ENCODE measurements at regions not wholly inside any gene's neighbourhood (a gene's known extent, or its start where the extent isn't known, plus 50 kb on each side); places are given as distances from the start of the nearest gene placed in this dataset.

DNA sequence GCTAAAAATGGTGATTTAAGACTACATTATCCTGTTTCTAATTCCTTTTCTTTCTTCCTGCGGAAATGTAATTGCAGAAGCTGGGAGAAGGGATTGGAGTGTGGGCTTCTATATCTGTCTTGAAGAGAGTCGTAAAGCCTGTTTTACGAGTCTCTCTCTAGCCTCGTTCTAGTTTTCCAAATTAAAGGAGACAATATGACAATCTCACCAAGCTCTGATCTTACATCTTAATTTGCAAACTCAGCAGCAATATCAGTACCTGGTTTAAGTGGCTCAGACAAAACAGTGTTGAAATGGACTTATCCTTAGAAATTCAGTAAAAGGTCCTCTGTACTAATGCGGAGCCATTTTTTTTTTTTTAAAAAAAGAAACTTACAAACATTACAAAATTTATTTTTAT is 349.5 kb upstream of the HAND2 start:
- intact Hi-C loops (cut with DNase I) = no loop called here
- DNase-seq (ENCODE audit: low spot score in 2 of 2) = no peak
- no peaks in the 10 kb centered on the region for H3K4me1 ChIP-seq
- H3K27ac ChIP-seq = no peak overlapping the region
- H3K27me3 ChIP-seq = no peaks in the 10 kb centered on the region
- no peak overlapping the region for H3K4me3 ChIP-seq
- TF ChIP-seq, protein P1, sequence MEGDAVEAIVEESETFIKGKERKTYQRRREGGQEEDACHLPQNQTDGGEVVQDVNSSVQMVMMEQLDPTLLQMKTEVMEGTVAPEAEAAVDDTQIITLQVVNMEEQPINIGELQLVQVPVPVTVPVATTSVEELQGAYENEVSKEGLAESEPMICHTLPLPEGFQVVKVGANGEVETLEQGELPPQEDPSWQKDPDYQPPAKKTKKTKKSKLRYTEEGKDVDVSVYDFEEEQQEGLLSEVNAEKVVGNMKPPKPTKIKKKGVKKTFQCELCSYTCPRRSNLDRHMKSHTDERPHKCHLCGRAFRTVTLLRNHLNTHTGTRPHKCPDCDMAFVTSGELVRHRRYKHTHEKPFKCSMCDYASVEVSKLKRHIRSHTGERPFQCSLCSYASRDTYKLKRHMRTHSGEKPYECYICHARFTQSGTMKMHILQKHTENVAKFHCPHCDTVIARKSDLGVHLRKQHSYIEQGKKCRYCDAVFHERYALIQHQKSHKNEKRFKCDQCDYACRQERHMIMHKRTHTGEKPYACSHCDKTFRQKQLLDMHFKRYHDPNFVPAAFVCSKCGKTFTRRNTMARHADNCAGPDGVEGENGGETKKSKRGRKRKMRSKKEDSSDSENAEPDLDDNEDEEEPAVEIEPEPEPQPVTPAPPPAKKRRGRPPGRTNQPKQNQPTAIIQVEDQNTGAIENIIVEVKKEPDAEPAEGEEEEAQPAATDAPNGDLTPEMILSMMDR (IDR thresholded peaks at IDR 0.05) = no peak
- no peaks in the 10 kb centered on the region for H3K9me3 ChIP-seq
- no peaks in the 10 kb centered on the region for H3K36me3 ChIP-seq

DNA sequence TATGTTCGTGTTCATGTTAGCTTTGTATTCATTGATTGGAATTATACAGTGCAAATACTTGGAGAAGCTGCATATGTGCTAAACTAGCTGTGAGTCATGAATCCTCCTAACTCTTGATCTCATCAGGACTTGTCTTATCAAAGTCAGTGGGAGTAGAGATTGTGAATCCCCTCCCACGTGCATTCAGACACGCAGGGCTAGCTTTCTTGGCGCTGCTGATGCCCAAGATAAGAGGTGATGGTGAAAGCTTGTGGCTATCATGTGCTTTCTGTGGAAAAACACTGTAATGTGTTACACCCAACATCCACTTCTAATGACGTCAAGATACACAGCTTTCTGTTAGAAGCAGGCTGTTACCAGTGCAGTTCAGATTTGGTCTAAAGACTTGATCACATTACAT is 348.7 kb upstream of the HAND2 start:
- no peaks in the 10 kb centered on the region for H3K9me3 ChIP-seq
- H3K36me3 ChIP-seq = no peaks in the 10 kb centered on the region
- H3K27ac ChIP-seq = no peak overlapping the region
- TF ChIP-seq, protein P1 (IDR thresholded peaks at IDR 0.05) = no peak
- H3K27me3 ChIP-seq = no peaks in the 10 kb centered on the region
- intact Hi-C loops (cut with DNase I) = no loop called here
- H3K4me1 ChIP-seq = no peaks in the 10 kb centered on the region
- no peak overlapping the region for H3K4me3 ChIP-seq
- DNase-seq (ENCODE audit: low spot score in 2 of 2) = no peak

DNA sequence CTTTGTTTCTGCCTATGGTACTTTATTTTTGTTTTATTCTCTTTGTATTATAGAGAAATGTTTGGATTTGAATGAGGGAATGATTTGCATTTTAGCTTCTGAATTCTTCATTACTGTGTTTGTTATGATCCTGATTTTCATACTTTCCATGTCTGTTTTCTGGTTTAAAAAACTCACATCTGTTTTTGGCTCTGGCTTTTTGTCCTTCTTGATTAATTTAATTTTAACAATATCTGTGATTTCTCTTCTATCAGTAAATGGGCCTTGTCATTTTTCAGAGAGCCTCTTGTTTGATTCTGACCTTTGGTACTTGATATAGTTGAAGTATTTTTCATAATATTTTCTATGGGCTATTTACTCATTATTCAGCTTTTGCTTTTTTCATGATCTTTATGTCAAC is 341.6 kb upstream of the HAND2 start:
- H3K27ac ChIP-seq = no peak overlapping the region
- H3K4me1 ChIP-seq = no peaks in the 10 kb centered on the region
- no peaks in the 10 kb centered on the region for H3K9me3 ChIP-seq
- no peaks in the 10 kb centered on the region for H3K27me3 ChIP-seq
- intact Hi-C loops (cut with DNase I) = no loop called here
- H3K36me3 ChIP-seq = no peaks in the 10 kb centered on the region
- DNase-seq (ENCODE audit: low spot score in 2 of 2) = no peak
- H3K4me3 ChIP-seq = no peak overlapping the region
- TF ChIP-seq, protein P1 (IDR thresholded peaks at IDR 0.05) = no peak

DNA sequence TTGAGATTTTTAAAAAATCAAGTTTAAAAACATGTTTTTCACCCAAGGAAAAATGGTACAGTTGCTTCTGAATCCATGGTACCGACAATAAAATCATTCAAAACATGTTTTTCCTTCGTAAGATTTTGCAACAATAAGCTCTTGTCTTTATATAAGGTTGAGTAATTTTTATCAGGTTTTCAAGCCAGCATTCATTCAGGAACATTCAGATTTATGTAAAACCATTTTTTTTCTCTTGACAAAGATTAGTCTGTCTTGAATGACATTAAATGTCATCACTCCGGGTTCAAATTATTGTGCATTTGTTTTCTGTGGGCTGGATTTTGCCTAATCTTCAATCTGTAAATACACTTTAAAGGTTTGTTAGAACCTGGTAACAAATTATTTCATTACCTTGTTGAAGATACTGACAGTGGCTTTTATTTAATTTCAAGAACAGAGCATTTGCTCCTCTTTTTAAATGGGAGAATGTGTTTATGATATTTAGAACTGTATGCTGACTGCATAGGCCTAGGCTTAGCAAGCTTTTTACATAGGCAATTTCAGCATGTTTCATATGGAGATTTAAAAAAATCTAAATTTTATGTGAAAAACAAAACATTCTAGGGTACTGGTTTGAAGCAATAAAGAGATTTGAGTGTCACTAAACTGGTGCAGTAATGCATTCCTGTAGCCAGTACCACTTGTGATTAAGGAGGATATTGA is 336.4 kb upstream of the HAND2 start:
- H3K27ac ChIP-seq = no peak overlapping the region
- H3K27me3 ChIP-seq = no peaks in the 10 kb centered on the region

DNA sequence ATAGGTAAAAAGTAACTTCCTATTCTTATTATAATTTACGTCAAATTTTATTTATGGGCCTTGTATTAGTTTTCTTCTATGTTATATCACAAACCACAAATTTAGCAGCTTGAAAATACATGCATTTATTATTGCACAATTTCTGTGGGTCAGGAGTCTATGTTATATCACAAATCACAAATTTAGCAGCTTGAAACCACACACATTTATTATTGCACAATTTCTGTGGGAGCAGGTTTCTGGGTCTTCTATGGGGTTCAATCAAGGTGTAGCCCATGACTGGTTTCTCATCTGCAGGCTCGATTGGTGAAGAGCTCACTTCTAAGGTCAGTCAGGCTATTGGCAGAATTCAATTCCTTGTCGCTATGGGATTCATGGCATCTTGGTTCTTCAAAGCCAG is 332.7 kb upstream of the HAND2 start:
- TF ChIP-seq, protein P1 (IDR thresholded peaks at IDR 0.05) = no peak
- H3K27ac ChIP-seq = no peak overlapping the region
- no peak overlapping the region for H3K4me3 ChIP-seq
- no peaks in the 10 kb centered on the region for H3K4me1 ChIP-seq
- H3K9me3 ChIP-seq = peaks cover 0 to 13% of the 10 kb centered on the region in 2 donors
- no peak for DNase-seq (ENCODE audit: low spot score in 2 of 2)
- no peaks in the 10 kb centered on the region for H3K27me3 ChIP-seq
- intact Hi-C loops (cut with DNase I) = no loop called here
- H3K36me3 ChIP-seq = no peaks in the 10 kb centered on the region

More for the DNA sequence above, 336.4 kb upstream of the HAND2 start:
- H3K4me1 ChIP-seq = no peaks in the 10 kb centered on the region
- no peak overlapping the region for H3K4me3 ChIP-seq
- peaks cover 0 to 13% of the 10 kb centered on the region in 2 donors for H3K9me3 ChIP-seq
- TF ChIP-seq, protein P1 (IDR thresholded peaks at IDR 0.05) = no peak
- no peaks in the 10 kb centered on the region for H3K36me3 ChIP-seq
- intact Hi-C loops (cut with DNase I) = no loop called here
- DNase-seq (ENCODE audit: low spot score in 2 of 2) = no peak

DNA sequence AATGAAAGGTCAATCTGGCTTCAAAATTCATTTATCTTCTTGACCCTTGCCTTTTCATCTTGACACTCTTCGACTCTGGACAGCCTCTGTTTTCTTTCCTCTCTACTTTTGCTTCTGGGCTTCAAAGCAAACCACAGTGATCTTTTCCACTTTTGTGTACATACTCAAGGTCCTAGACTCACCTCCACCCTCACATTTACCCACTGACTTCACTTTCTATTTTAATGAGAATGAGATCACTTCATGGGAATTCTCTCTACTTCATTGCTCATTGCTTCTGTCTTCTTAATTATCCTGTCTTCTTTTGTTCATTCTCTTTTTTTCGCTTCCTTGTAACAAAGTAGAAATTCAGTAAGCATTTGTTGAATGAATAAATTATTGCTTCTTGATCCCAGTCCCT is 330.1 kb upstream of the HAND2 start:
- TF ChIP-seq, protein P1 (IDR thresholded peaks at IDR 0.05) = no peak
- H3K4me3 ChIP-seq = no peak overlapping the region
- no peaks in the 10 kb centered on the region for H3K4me1 ChIP-seq
- no peak for DNase-seq (ENCODE audit: low spot score in 2 of 2)
- no peak overlapping the region for H3K27ac ChIP-seq
- intact Hi-C loops (cut with DNase I) = no loop called here
- H3K36me3 ChIP-seq = no peaks in the 10 kb centered on the region
- H3K27me3 ChIP-seq = no peaks in the 10 kb centered on the region
- H3K9me3 ChIP-seq = peaks cover 0 to 9% of the 10 kb centered on the region in 2 donors
